AG04449 (cell line): ENCODE measurements at regions not wholly inside any gene's neighbourhood (a gene's known extent, or its start where the extent isn't known, plus 50 kb on each side); places are given as distances from the start of the nearest gene placed in this dataset.

ENCODE experiments used
- CTCF ChIA-PET: fragments of 350-600 bp; formaldehyde crosslinking; extraction: SDS; loops from one replicate; lab custom pipeline; 2021; ENCODE audit warnings: antibody characterized with exemption; lab: Yijun Ruan, JAX
- POLR2A ChIA-PET: fragments of 400-600, 350-600 bp; formaldehyde crosslinking; extraction: SDS; loops from one replicate; lab custom pipeline; 2020; ENCODE audit warnings: antibody characterized with exemption, inconsistent platforms; lab: Yijun Ruan, JAX
- DNase-seq: peaks from one replicate; pipeline ENCODE4 v3.0.0-alpha.2; 2010; ENCODE audit warnings: low read depth, low spot score
- H3K4me3 ChIP-seq: 2 replicates; pipeline ENCODE4 v1.5.1; 2011; ENCODE audit warnings: low read depth, mild to moderate bottlenecking, control low read depth, low read length
- TF ChIP-seq, protein P1 (sequence below): IDR thresholded peaks from one replicate; pipeline ENCODE4 v1.5.1; 2011; ENCODE audit warnings: mild to moderate bottlenecking, moderate library complexity, low read length, control low read depth, inconsistent platforms; ENCODE audit not compliant: insufficient read depth; ENCODE audit errors: missing control alignments

DNA sequence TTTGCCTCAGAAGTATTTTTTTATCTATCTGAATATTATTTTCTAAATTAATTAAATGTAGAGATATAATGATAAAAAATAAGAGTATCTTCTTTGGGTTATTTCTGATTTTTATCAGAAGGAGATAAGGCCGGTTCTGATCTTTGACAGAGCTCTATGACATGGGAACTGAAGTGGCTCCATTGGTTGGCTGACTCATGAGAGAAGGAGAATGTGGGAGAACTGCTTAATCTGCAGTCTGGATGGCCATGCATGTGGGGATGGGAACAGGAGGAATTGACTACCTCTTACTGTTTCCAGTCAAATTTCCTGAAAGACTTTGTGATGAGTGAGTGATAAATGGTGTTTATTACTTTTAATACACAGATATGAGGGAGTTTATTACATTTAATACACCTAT, 155.8 kb upstream of the ATP2B1 start:
- CTCF ChIA-PET: no interaction called here
- no peak for DNase-seq

GRCh38 chr12:89863968-89864367, 155.3 kb upstream of the ATP2B1 start:
- CTCF ChIA-PET: no interaction called here
- no peak for DNase-seq
- POLR2A ChIA-PET: no interaction called here
- TF ChIP-seq, protein P1, sequence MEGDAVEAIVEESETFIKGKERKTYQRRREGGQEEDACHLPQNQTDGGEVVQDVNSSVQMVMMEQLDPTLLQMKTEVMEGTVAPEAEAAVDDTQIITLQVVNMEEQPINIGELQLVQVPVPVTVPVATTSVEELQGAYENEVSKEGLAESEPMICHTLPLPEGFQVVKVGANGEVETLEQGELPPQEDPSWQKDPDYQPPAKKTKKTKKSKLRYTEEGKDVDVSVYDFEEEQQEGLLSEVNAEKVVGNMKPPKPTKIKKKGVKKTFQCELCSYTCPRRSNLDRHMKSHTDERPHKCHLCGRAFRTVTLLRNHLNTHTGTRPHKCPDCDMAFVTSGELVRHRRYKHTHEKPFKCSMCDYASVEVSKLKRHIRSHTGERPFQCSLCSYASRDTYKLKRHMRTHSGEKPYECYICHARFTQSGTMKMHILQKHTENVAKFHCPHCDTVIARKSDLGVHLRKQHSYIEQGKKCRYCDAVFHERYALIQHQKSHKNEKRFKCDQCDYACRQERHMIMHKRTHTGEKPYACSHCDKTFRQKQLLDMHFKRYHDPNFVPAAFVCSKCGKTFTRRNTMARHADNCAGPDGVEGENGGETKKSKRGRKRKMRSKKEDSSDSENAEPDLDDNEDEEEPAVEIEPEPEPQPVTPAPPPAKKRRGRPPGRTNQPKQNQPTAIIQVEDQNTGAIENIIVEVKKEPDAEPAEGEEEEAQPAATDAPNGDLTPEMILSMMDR: no peak
- no peak overlapping the region for H3K4me3 ChIP-seq

More for the DNA sequence above, 155.8 kb upstream of the ATP2B1 start:
- H3K4me3 ChIP-seq: no peak overlapping the region
- TF ChIP-seq, protein P1: no peak
- POLR2A ChIA-PET: no interaction called here

DNA sequence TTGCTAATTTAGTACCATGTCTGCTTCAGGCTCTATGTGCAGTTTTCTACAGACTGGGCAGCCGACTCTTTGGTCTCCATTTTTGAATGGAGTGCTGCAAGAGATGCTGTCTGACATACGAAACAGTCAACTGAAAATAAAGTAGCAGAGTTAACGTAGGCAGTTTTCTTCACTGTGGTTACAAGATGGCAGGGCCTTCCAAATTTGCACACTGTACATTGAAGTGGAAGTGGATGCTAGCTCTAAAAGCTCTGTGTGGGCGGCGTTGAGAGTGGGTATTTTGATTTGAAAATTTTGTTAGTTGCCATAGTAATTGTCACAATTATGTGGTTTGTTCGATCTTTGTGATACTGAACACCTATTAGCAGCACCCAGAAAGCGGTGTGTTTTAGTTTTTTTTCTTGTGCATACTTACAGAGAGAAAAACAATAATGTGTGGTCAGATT, 154.9 kb upstream of the ATP2B1 start:
- no peak overlapping the region for H3K4me3 ChIP-seq
- TF ChIP-seq, protein P1: no peak
- DNase-seq: no peak
- POLR2A ChIA-PET: no interaction called here
- CTCF ChIA-PET: no interaction called here

DNA sequence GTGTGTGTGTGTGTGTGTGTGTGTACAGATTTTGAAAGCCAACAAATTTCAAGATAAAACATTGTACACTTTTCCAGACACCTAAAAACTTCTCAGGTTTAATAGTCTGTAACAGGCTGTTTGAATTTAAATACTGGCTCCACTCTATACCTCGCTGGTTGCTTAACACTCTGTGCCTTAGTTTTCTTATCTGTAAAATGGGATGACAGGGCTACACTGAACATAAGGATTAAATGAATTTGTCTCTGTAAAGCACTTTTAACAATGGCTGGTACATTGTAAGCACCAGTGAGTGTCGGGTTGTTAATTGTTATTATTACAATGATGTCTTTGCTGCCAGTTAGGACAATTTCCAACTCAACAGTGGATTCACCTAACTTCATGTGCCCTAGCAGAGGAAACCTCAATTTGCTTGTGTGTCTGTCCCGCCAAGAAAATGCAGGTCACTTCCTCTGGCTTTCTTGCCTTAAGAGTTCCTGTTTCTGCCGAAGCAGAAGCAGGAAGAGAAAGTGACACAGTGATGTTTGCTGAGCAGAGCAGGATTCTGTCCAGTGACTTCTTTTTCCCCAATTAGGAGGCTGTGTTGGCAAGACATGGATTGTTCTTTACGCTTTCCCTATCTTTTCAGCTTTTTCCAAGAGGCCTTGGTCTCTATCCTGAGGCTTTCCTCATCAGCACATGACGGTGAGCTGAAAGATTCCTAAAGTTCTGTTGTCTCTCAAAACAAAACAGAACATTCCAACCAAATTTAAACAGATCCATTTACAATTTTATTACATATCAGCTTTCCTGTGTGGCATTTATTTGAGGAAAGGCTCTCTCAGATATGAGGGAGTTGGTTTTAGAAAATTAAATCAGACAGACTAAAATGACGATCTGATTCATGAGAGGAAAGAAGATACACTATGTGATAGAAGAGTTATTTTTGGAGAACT, 154.1 kb upstream of the ATP2B1 start:
- H3K4me3 ChIP-seq: no peak overlapping the region
- TF ChIP-seq, protein P1: no peak
- ChIA-PET POLR2A (no interaction called here), CTCF (no interaction called here)
- DNase-seq: no peak

DNA sequence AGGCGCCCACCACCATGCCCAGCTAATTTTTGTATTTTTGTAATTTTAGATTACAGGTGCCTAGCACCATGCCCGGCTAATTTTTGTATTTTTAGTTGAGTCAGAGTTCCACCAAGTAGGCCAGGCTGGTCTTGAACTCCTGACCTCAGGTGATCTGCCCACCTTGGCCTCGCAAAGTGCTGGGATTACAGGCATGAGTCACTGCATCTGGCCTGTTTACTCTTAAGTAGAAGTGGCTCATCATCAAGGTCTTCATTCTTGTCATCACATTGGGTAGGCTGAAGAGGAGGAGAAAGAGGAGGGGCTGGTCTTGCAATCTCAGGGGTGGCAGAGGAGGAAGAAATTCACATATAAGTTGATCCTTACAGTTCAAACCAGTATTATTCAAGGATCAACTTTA, 152.4 kb upstream of the ATP2B1 start:
- CTCF ChIA-PET: no interaction called here
- POLR2A ChIA-PET: no interaction called here
- TF ChIP-seq, protein P1: no peak
- no peak for DNase-seq
- H3K4me3 ChIP-seq: no peak overlapping the region

DNA sequence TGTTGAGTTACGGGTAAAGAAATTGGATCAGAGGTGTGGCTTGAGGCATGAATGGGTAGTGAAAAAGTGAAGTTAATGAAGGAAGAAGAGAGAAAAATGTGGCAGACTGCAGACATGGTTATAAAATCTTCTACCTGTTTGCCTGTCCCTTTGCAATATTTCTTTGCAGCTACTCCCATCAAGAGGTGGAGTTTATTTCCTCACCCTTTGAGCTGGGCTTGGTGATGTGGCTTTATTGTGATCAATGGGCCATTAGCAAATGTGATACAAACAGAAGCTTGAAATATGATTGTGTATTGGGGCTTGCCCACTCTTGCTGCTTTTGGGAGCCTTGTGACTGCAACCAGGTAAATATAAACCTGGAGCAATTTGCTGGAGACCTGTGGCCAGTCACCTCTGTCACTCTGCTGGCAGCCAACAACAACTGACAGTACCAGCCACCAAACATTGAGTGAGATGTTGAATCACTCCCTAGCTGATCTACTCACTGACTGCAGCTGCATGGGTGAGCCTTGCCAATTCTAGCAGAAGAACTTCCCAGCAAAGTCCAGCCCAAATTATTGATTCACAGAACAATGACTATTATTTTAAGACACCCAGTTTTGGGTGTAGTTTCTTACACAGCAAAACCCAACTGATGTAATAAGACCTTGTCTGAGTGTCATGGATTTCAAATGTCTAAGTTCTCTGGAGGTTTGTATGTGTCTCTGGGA, 151.0 kb upstream of the ATP2B1 start:
- ChIA-PET POLR2A (no interaction called here), CTCF (no interaction called here)
- no peak for DNase-seq
- no peak overlapping the region for H3K4me3 ChIP-seq
- TF ChIP-seq, protein P1: no peak
